BE2C (cell line): ENCODE measurements at regions not wholly inside any gene's neighbourhood (a gene's known extent, or its start where the extent isn't known, plus 50 kb on each side); places are given as distances from the start of the nearest gene placed in this dataset.

Experiments
- DNase-seq: peaks from one replicate; pipeline ENCODE4 v3.0.0-alpha.2; 2020
- H3K27me3 ChIP-seq: fragments of 250-450 bp; sonication (Bioruptor Pico); 2 replicates; pipeline ENCODE4 v1.5.1; 2020; ENCODE audit warnings: mild to moderate bottlenecking
- H3K36me3 ChIP-seq: fragments of 250-450 bp; sonication (Bioruptor Pico); 2 replicates; pipeline ENCODE4 v1.5.1; 2020; ENCODE audit warnings: mild to moderate bottlenecking
- H3K4me1 ChIP-seq: fragments of 250-450 bp; sonication (Bioruptor Pico); 2 replicates; pipeline ENCODE4 v1.5.1; 2020
- H3K4me3 ChIP-seq: 2 replicates; pipeline ENCODE4 v1.5.1; 2011; ENCODE audit warnings: low read depth, low read length
- H3K9me3 ChIP-seq: fragments of 250-450 bp; sonication (Bioruptor Pico); 2 replicates; pipeline ENCODE4 v1.5.1; 2020
- CTCF ChIP-seq: IDR thresholded peaks from 2 replicates; pipeline ENCODE4 v1.5.1; 2012; ENCODE audit warnings: mild to moderate bottlenecking, low read depth, low read length

GRCh38 chr6:62737792-62738191 is 451.8 kb upstream of the KHDRBS2 start:
- H3K4me1 ChIP-seq, result no peaks in the 10 kb centered on the region
- no peak for DNase-seq
- no peaks in the 10 kb centered on the region for H3K27me3 ChIP-seq
- TF ChIP-seq CTCF, result no peak
- no peaks in the 10 kb centered on the region for H3K36me3 ChIP-seq
- H3K9me3 ChIP-seq, result peaks cover 4% of the 10 kb centered on the region; the same call in 1 of the 2 replicates
- H3K4me3 ChIP-seq, result no peak overlapping the region

GRCh38 chr6:62721408-62721807 is 435.4 kb upstream of the KHDRBS2 start:
- DNase-seq, result no peak
- no peak for TF ChIP-seq CTCF
- H3K4me1 ChIP-seq, result no peaks in the 10 kb centered on the region
- H3K27me3 ChIP-seq, result no peaks in the 10 kb centered on the region
- H3K4me3 ChIP-seq, result no peak overlapping the region
- no peaks in the 10 kb centered on the region for H3K36me3 ChIP-seq
- H3K9me3 ChIP-seq, result no peaks in the 10 kb centered on the region

GRCh38 chr6:62716719-62717118 is 430.7 kb upstream of the KHDRBS2 start:
- Histone ChIP-seq H3K9me3 (no peaks in the 10 kb centered on the region), H3K36me3 (no peaks in the 10 kb centered on the region), H3K4me1 (no peaks in the 10 kb centered on the region), H3K4me3 (no peak overlapping the region), H3K27me3 (no peaks in the 10 kb centered on the region)
- DNase-seq, result no peak
- TF ChIP-seq CTCF, result no peak

- no peaks in the 10 kb centered on the region for H3K27me3 ChIP-seq
Observed at GRCh38 chr6:62714112-62714511, 428.1 kb upstream of the KHDRBS2 start.

GRCh38 chr6:62711750-62712149 is 425.7 kb upstream of the KHDRBS2 start:
- Histone ChIP-seq H3K9me3 (no peaks in the 10 kb centered on the region; the same call in 1 of the 2 replicates), H3K27me3 (no peaks in the 10 kb centered on the region), H3K36me3 (no peaks in the 10 kb centered on the region), H3K4me1 (no peaks in the 10 kb centered on the region), H3K4me3 (no peak overlapping the region)
- DNase-seq, result no peak
- TF ChIP-seq CTCF, result no peak

More at GRCh38 chr6:62714112-62714511, 428.1 kb upstream of the KHDRBS2 start:
- no peaks in the 10 kb centered on the region for H3K4me1 ChIP-seq
- H3K9me3 ChIP-seq, result no peaks in the 10 kb centered on the region; the same call in 1 of the 2 replicates
- H3K36me3 ChIP-seq, result no peaks in the 10 kb centered on the region
- no peak for DNase-seq
- no peak overlapping the region for H3K4me3 ChIP-seq
- no peak for TF ChIP-seq CTCF

GRCh38 chr6:62707914-62708313 is 421.9 kb upstream of the KHDRBS2 start:
- no peak for TF ChIP-seq CTCF
- Histone ChIP-seq H3K4me1 (no peaks in the 10 kb centered on the region), H3K36me3 (no peaks in the 10 kb centered on the region), H3K9me3 (no peaks in the 10 kb centered on the region; the same call in 1 of the 2 replicates), H3K27me3 (no peaks in the 10 kb centered on the region), H3K4me3 (no peak overlapping the region)
- no peak for DNase-seq
